ENCODE measurements at regions not wholly inside any gene's neighbourhood (a gene's known extent, or its start where the extent isn't known, plus 50 kb on each side); places are given as distances from the start of the nearest gene placed in this dataset.

DNA sequence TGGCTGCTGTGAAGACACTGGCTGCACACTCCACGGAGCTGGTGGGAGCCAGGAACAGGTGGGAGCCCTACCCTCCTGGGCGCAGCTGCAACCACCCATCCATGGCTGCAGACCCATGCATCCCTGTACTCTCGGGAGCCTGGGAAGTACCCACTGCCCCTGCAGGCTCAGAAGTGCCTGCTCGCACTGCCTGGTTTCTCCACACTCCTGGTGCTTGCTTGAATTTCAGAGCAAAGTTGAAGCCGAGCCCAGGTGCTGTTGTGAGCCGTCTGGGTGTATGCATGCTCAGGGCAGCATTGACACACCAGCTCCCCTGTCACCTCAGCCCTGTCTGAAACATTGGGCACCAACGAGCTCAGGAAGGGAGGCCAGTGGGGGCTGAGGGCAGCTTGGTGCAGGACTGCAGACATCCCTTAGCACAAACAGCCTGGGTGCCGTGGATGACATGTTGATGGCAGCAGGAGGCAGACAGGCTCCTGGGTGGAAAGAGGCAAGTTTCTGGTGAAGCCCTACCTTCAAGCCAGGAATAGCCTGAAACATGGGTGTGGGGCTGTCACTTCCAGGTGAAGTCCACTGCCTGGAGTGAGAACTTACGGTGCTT is 585.9 kb downstream of the PCDH18 start:
- Histone ChIP-seq H3K36me3 (ENCODE audit: control insufficient read depth, insufficient read depth, low read length) (no peaks in the 10 kb centered on the region), H3K79me2 (no peaks in the 10 kb centered on the region), H2AFZ (no peak overlapping the region), H3K4me1 (no peaks in the 10 kb centered on the region), H3K9ac (no peak overlapping the region), H3K4me2 (ENCODE audit: low read length) (no peak overlapping the region), H3K4me3 (ENCODE audit: low read depth, low read length) (no peak overlapping the region), H3K27me3 (ENCODE audit: control insufficient read depth, insufficient read depth, low read length) (no peaks in the 10 kb centered on the region), H3K9me3 (ENCODE audit: control insufficient read depth, low read length) (no peaks in the 10 kb centered on the region), H3K27ac (no peak overlapping the region)
- TF ChIP-seq, protein P1, sequence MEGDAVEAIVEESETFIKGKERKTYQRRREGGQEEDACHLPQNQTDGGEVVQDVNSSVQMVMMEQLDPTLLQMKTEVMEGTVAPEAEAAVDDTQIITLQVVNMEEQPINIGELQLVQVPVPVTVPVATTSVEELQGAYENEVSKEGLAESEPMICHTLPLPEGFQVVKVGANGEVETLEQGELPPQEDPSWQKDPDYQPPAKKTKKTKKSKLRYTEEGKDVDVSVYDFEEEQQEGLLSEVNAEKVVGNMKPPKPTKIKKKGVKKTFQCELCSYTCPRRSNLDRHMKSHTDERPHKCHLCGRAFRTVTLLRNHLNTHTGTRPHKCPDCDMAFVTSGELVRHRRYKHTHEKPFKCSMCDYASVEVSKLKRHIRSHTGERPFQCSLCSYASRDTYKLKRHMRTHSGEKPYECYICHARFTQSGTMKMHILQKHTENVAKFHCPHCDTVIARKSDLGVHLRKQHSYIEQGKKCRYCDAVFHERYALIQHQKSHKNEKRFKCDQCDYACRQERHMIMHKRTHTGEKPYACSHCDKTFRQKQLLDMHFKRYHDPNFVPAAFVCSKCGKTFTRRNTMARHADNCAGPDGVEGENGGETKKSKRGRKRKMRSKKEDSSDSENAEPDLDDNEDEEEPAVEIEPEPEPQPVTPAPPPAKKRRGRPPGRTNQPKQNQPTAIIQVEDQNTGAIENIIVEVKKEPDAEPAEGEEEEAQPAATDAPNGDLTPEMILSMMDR (IDR thresholded peaks at IDR 0.05), result no peak

DNA sequence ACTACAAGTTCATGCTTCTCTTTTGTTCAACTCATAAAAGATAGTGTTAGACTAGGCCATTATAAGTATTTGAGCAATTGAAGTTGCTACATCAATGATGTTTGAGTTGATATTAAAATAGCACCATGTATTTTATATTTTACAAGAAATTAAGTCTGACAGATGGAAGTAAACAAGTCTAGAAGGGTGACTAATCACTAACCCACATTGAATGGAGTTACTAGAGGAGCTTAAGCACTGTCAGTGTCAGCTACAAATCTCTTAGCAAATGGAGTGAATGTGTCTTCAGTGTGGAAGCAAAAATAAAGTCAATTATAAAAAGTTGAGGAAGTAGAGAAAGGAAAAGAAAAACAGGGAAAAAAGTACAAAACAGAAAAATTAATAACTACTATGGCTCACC is 592.5 kb downstream of the PCDH18 start:
- no peak overlapping the region for H3K4me2 ChIP-seq (ENCODE audit: low read length)
- no peak overlapping the region for H3K27ac ChIP-seq
- no peaks in the 10 kb centered on the region for H3K27me3 ChIP-seq (ENCODE audit: control insufficient read depth, insufficient read depth, low read length)
- TF ChIP-seq, protein P1 (IDR thresholded peaks at IDR 0.05), result no peak
- H3K79me2 ChIP-seq, result no peaks in the 10 kb centered on the region
- no peak overlapping the region for H3K4me3 ChIP-seq (ENCODE audit: low read depth, low read length)
- H3K36me3 ChIP-seq (ENCODE audit: control insufficient read depth, insufficient read depth, low read length), result no peaks in the 10 kb centered on the region
- H3K9me3 ChIP-seq (ENCODE audit: control insufficient read depth, low read length), result no peaks in the 10 kb centered on the region
- no peak overlapping the region for H3K9ac ChIP-seq
- H2AFZ ChIP-seq, result no peak overlapping the region
- H3K4me1 ChIP-seq, result no peaks in the 10 kb centered on the region

DNA sequence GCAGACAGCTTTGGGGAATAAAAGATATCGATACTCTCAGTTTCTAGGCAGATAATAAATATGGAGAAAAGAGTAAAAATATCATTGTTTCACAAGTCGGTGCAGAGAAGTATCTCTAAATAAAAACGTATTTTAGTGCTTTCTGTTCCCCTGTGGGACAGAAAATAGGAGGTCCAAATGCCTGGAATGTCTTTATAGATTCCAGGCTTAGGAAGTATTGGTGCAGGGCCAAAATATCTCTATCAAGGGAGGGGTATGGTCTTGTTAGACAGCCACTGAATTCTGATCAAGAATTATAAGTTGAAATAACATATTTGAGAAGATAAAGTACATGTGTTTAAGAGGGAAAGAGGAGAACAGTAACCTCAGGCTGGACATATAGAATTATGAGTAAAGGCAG is 596.4 kb downstream of the PCDH18 start:
- Histone ChIP-seq H3K4me2 (ENCODE audit: low read length) (no peak overlapping the region), H3K9ac (no peak overlapping the region), H3K4me3 (ENCODE audit: low read depth, low read length) (no peak overlapping the region), H3K27me3 (ENCODE audit: control insufficient read depth, insufficient read depth, low read length) (no peaks in the 10 kb centered on the region), H3K27ac (no peak overlapping the region), H3K4me1 (no peaks in the 10 kb centered on the region), H3K79me2 (no peaks in the 10 kb centered on the region), H2AFZ (no peak overlapping the region), H3K9me3 (ENCODE audit: control insufficient read depth, low read length) (no peaks in the 10 kb centered on the region), H3K36me3 (ENCODE audit: control insufficient read depth, insufficient read depth, low read length) (no peaks in the 10 kb centered on the region)
- TF ChIP-seq, protein P1 (IDR thresholded peaks at IDR 0.05), result no peak

DNA sequence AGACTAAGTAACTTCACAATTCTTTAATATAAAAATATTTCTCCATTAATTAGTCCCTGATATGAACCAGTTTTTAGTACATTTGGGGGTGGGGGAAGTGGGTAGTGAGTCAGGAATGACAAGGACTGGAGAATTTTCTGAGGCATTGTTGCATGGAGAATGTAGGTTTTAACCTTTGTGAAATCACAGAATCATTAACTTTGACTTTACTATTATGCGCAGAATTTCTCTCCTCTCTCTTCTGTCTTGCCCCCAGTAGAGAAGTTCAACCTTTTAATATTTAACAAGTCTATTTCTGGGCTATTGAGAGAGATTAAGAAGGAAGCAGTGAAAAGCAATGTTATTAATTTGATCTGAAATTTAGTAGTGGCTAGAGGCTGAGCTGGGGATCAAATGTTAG is 597.0 kb downstream of the PCDH18 start:
- Histone ChIP-seq H3K4me3 (ENCODE audit: low read depth, low read length) (no peak overlapping the region), H3K79me2 (no peaks in the 10 kb centered on the region), H3K36me3 (ENCODE audit: control insufficient read depth, insufficient read depth, low read length) (no peaks in the 10 kb centered on the region), H3K4me1 (no peaks in the 10 kb centered on the region), H2AFZ (no peak overlapping the region), H3K9me3 (ENCODE audit: control insufficient read depth, low read length) (no peaks in the 10 kb centered on the region), H3K4me2 (ENCODE audit: low read length) (no peak overlapping the region), H3K27me3 (ENCODE audit: control insufficient read depth, insufficient read depth, low read length) (no peaks in the 10 kb centered on the region), H3K27ac (no peak overlapping the region), H3K9ac (no peak overlapping the region)
- TF ChIP-seq, protein P1 (IDR thresholded peaks at IDR 0.05), result no peak

DNA sequence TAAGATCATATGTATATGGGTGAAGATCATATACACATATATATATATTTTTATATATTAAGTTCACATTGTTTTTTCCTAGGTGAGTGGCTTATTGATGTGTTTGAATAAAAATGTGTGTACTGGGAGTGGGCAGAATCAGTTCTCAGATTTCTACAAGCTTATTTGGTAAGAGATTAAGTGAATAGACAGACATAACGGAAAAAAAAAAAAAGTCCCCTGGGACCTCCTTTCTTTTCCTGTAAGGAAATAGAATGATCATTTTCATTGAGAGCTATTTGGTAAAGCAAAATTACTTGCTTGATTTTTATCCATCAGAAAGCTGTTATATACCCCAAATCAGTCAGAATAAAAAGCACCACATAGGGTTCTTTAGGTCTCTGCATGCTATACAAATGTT is 597.7 kb downstream of the PCDH18 start:
- Histone ChIP-seq H3K9ac (no peak overlapping the region), H2AFZ (no peak overlapping the region), H3K36me3 (ENCODE audit: control insufficient read depth, insufficient read depth, low read length) (no peaks in the 10 kb centered on the region), H3K27ac (no peak overlapping the region), H3K4me2 (ENCODE audit: low read length) (no peak overlapping the region), H3K4me1 (no peaks in the 10 kb centered on the region), H3K27me3 (ENCODE audit: control insufficient read depth, insufficient read depth, low read length) (no peaks in the 10 kb centered on the region), H3K4me3 (ENCODE audit: low read depth, low read length) (no peak overlapping the region), H3K9me3 (ENCODE audit: control insufficient read depth, low read length) (no peaks in the 10 kb centered on the region), H3K79me2 (no peaks in the 10 kb centered on the region)
- TF ChIP-seq, protein P1 (IDR thresholded peaks at IDR 0.05), result no peak

Data from parathyroid adenoma (tissue), 2 donors.